GM23338 (cell line): ENCODE measurements at regions not wholly inside any gene's neighbourhood (a gene's known extent, or its start where the extent isn't known, plus 50 kb on each side); places are given as distances from the start of the nearest gene placed in this dataset.

Source experiments
- ATAC-seq: fragments of 200-7000 bp; cut with Tn5 transposase; 3 replicates; pipeline ENCODE4 v1.9.1; 2020
- DNase-seq: peaks from one replicate; pipeline ENCODE4 v3.0.0-alpha.2; 2015; ENCODE audit warnings: low spot score
- H2AFZ ChIP-seq: fragments of 200-600 bp; sonication (generic); 2 replicates; pipeline ENCODE4 v1.8.0; 2016; ENCODE audit warnings: antibody characterized with exemption, mild to moderate bottlenecking, moderate library complexity
- H3F3A ChIP-seq: fragments of 200-600 bp; sonication (generic); replicated peaks from 2 replicates; pipeline ENCODE4 v1.8.0; 2017; ENCODE audit warnings: antibody characterized with exemption, mixed run types, low read depth
- H3K27ac ChIP-seq: fragments of 200-600 bp; sonication (generic); 2 replicates; pipeline ENCODE4 v1.6.1; 2016; ENCODE audit warnings: low read depth
- H3K27me3 ChIP-seq: fragments of 200-600 bp; sonication (generic); 2 replicates; pipeline ENCODE4 v1.8.0; 2016; ENCODE audit warnings: mild to moderate bottlenecking, mixed run types, moderate library complexity; ENCODE audit not compliant: insufficient read depth
- H3K36me3 ChIP-seq: fragments of 200-600 bp; sonication (generic); 2 replicates; pipeline ENCODE4 v1.8.0; 2016; ENCODE audit warnings: mild to moderate bottlenecking; ENCODE audit not compliant: insufficient read depth
- H3K4me1 ChIP-seq: fragments of 200-600 bp; sonication (generic); 2 replicates; pipeline ENCODE4 v1.8.0; 2016; ENCODE audit warnings: mild to moderate bottlenecking, moderate library complexity; ENCODE audit not compliant: insufficient read depth
- H3K4me2 ChIP-seq: fragments of 200-600 bp; sonication (generic); 2 replicates; pipeline ENCODE4 v1.7.1; 2017; ENCODE audit warnings: mixed run types
- H3K4me3 ChIP-seq: fragments of 200-600 bp; sonication (generic); 2 replicates; pipeline ENCODE4 v1.6.1; 2016; ENCODE audit warnings: mixed run types
- H3K79me2 ChIP-seq: fragments of 200-600 bp; sonication (generic); replicated peaks from 2 replicates; pipeline ENCODE4 v1.8.0; 2017; ENCODE audit warnings: mild to moderate bottlenecking; ENCODE audit not compliant: insufficient read depth
- H3K9me2 ChIP-seq: fragments of 200-600 bp; sonication (generic); 2 replicates; pipeline ENCODE4 v1.8.0; 2017; ENCODE audit not compliant: insufficient read depth
- H4K20me1 ChIP-seq: fragments of 200-600 bp; sonication (generic); replicated peaks from 2 replicates; pipeline ENCODE4 v1.8.0; 2017; ENCODE audit warnings: mild to moderate bottlenecking; ENCODE audit not compliant: insufficient read depth
- H3K27ac Mint-ChIP-seq: 2 replicates; pipeline ENCODE4 v1.8.0; 2020; ENCODE audit warnings: inconsistent platforms, mild to moderate bottlenecking, moderate library complexity, mixed read lengths
- H3K27me3 Mint-ChIP-seq: 3 replicates; pipeline ENCODE4 v1.8.0; 2022; ENCODE audit warnings: low read depth, mild to moderate bottlenecking, moderate library complexity, mixed read lengths, inconsistent platforms; ENCODE audit not compliant: insufficient read depth, poor library complexity
- H3K36me3 Mint-ChIP-seq: 3 replicates; pipeline ENCODE4 v1.8.0; 2021; ENCODE audit warnings: low read depth, mild to moderate bottlenecking, inconsistent platforms, moderate library complexity, mixed read lengths
- H3K4me1 Mint-ChIP-seq: 3 replicates; pipeline ENCODE4 v1.8.0; 2020; ENCODE audit warnings: mild to moderate bottlenecking, inconsistent platforms, mixed read lengths
- H3K4me3 Mint-ChIP-seq: 3 replicates; pipeline ENCODE4 v1.8.0; 2021; ENCODE audit warnings: moderate library complexity, mild to moderate bottlenecking, inconsistent platforms, mixed read lengths
- H3K9me3 Mint-ChIP-seq: 3 replicates; pipeline ENCODE4 v1.8.0; 2020; ENCODE audit warnings: moderate library complexity, mild to moderate bottlenecking, inconsistent platforms, mixed read lengths
- CTCF ChIP-seq, 2 experiments: fragments of 200-600 bp in 1 of 2; sonication (generic) in 1 of 2; conservative IDR thresholded peaks; 2 replicates each; pipeline versions ENCODE4 v1.5.1 to v1.6.1; 2016 to 2017; ENCODE audit warnings: antibody characterized with exemption in 2 of 2, low read depth in 2 of 2, mild to moderate bottlenecking in 2 of 2, moderate library complexity in 1 of 2
- EZH2 ChIP-seq: fragments of 200-600 bp; sonication (generic); IDR thresholded peaks from one replicate; pipeline ENCODE4 v1.8.0; 2017; ENCODE audit warnings: antibody characterized with exemption, mild to moderate bottlenecking, low read depth; ENCODE audit not compliant: unreplicated experiment
- EZH2phosphoT487 ChIP-seq: fragments of 200-600 bp; sonication (generic); IDR thresholded peaks from one replicate; pipeline ENCODE4 v1.8.1; 2018; ENCODE audit warnings: antibody characterized with exemption; ENCODE audit not compliant: unreplicated experiment
- JUNB ChIP-seq: IDR thresholded peaks from one replicate; pipeline ENCODE4 v1.6.1; 2016; ENCODE audit warnings: antibody characterized with exemption; ENCODE audit not compliant: unreplicated experiment
- NANOG ChIP-seq: IDR thresholded peaks from 2 replicates; pipeline ENCODE4 v1.6.1; 2016; ENCODE audit warnings: antibody characterized with exemption, borderline replicate concordance
- POLR2AphosphoS5 ChIP-seq: IDR thresholded peaks from 2 replicates; pipeline ENCODE4 v1.6.1; 2016; ENCODE audit warnings: antibody characterized with exemption, low read depth
- STAT1 ChIP-seq: IDR thresholded peaks from one replicate; pipeline ENCODE4 v1.6.1; 2016; ENCODE audit warnings: antibody characterized with exemption; ENCODE audit not compliant: unreplicated experiment
- ZNF114 ChIP-seq: fragments of 250-450 bp; sonication (Bioruptor Pico); IDR thresholded peaks from 2 replicates; pipeline ENCODE4 v1.5.0; 2020; ENCODE audit warnings: mild to moderate bottlenecking, moderate library complexity
- ZNF331 ChIP-seq: fragments of 250-450 bp; sonication (Bioruptor Pico); IDR thresholded peaks from 2 replicates; pipeline ENCODE4 v1.5.0; 2020; ENCODE audit warnings: low read depth, mild to moderate bottlenecking, moderate library complexity

- Mint-ChIP-seq H3K36me3 (no peaks in the 10 kb centered on the region), H3K27me3 (peaks cover 2% of the 10 kb centered on the region), H3K9me3 (no peaks in the 10 kb centered on the region; the same call in 2 of the 3 replicates), H3K4me3 (no peak overlapping the region), H3K27ac (no peak overlapping the region), H3K4me1 (peaks cover 1% of the 10 kb centered on the region; the same call in 2 of the 3 replicates)
- no peaks in the 10 kb centered on the region for H3K79me2 ChIP-seq
- H3K27me3 ChIP-seq: no peaks in the 10 kb centered on the region
- H3K4me2 ChIP-seq: no peak overlapping the region
- TF ChIP-seq ZNF331 (no peak), JUNB (no peak), POLR2AphosphoS5 (no peak), EZH2phosphoT487 (no peak), EZH2 (no peak)
- no peak overlapping the region for H3K27ac ChIP-seq
- no peak overlapping the region for H2AFZ ChIP-seq
- H3K36me3 ChIP-seq: no peaks in the 10 kb centered on the region
- no peak overlapping the region for H3K4me3 ChIP-seq
- ATAC-seq (no peak), DNase-seq (no peak)
- no peaks in the 10 kb centered on the region for H3K9me2 ChIP-seq
- H4K20me1 ChIP-seq: no peaks in the 10 kb centered on the region
- no peaks in the 10 kb centered on the region for H3F3A ChIP-seq
- H3K4me1 ChIP-seq: no peaks in the 10 kb centered on the region
These were observed 61.9 kb upstream of the HK2 start for GRCh38 chr2:74772046-74772445.

- ATAC-seq (no peak), DNase-seq (no peak)
- H2AFZ ChIP-seq: peak overlapping the region; percentile 91
- no peaks in the 10 kb centered on the region for H3K36me3 ChIP-seq
- H3K4me1 ChIP-seq: peaks cover 8% of the 10 kb centered on the region
- no peak overlapping the region for H3K4me2 ChIP-seq
- no peaks in the 10 kb centered on the region for H3K27me3 ChIP-seq
- Mint-ChIP-seq H3K36me3 (no peaks in the 10 kb centered on the region), H3K27ac (no peak overlapping the region), H3K4me3 (no peak overlapping the region), H3K9me3 (no peaks in the 10 kb centered on the region), H3K27me3 (peaks cover 6% of the 10 kb centered on the region), H3K4me1 (peaks cover 16% of the 10 kb centered on the region)
- no peak overlapping the region for H3K4me3 ChIP-seq
- no peak overlapping the region for H3K27ac ChIP-seq
- no peaks in the 10 kb centered on the region for H4K20me1 ChIP-seq
- TF ChIP-seq ZNF114 (CRISPR knock-in tag): no peak
- no peak for TF ChIP-seq EZH2
- TF ChIP-seq STAT1: no peak
- no peaks in the 10 kb centered on the region for H3F3A ChIP-seq
- no peaks in the 10 kb centered on the region for H3K9me2 ChIP-seq
- H3K79me2 ChIP-seq: no peaks in the 10 kb centered on the region
These were observed 56.6 kb upstream of the HK2 start for GRCh38 chr2:74777161-74777900.

- no peaks in the 10 kb centered on the region for H3K79me2 ChIP-seq
- Mint-ChIP-seq H3K36me3 (no peaks in the 10 kb centered on the region; the same call in 2 of the 3 replicates), H3K4me1 (peaks cover 16% of the 10 kb centered on the region), H3K27ac (no peak overlapping the region; the same call in 1 of the 2 replicates), H3K27me3 (peaks cover 6% of the 10 kb centered on the region), H3K4me3 (peak overlapping the region; percentile 63; the same call in 2 of the 3 replicates), H3K9me3 (no peaks in the 10 kb centered on the region)
- peaks cover 8% of the 10 kb centered on the region for H3K4me1 ChIP-seq
- no peaks in the 10 kb centered on the region for H3F3A ChIP-seq
- H3K9me2 ChIP-seq: no peaks in the 10 kb centered on the region
- peak overlapping the region; percentile 72 for H3K4me2 ChIP-seq
- peak overlapping the region; percentile 42 for H3K4me3 ChIP-seq
- H2AFZ ChIP-seq: peak overlapping the region; percentile 91
- H3K27ac ChIP-seq: no peak overlapping the region
- H3K27me3 ChIP-seq: no peaks in the 10 kb centered on the region
- no peaks in the 10 kb centered on the region for H3K36me3 ChIP-seq
- ATAC-seq (peak; percentile 96), DNase-seq (peak; percentile 91)
- no peaks in the 10 kb centered on the region for H4K20me1 ChIP-seq
- TF ChIP-seq CTCF (conservative IDR thresholded peaks at IDR 0.05; ENCODE audit: low read depth in 2 of 2) (no peak), NANOG (no peak), STAT1 (no peak)
These were observed 55.3 kb upstream of the HK2 start for GRCh38 chr2:74778381-74779264.
